Panc1 (cell line): ENCODE measurements at regions not wholly inside any gene's neighbourhood (a gene's known extent, or its start where the extent isn't known, plus 50 kb on each side); places are given as distances from the start of the nearest gene placed in this dataset.

Experiments
- CTCF ChIP-seq: fragments of 450-650 bp; IDR thresholded peaks from 2 replicates; pipeline ENCODE4 v1.5.1; 2017; ENCODE audit warnings: mild to moderate bottlenecking
- SIN3A ChIP-seq: IDR thresholded peaks from 2 replicates; pipeline ENCODE4 v1.6.1; 2012; ENCODE audit warnings: low read depth, mild to moderate bottlenecking, low read length, moderate library complexity, borderline replicate concordance; ENCODE audit not compliant: insufficient read depth

- no peak for TF ChIP-seq CTCF
- no peak for TF ChIP-seq SIN3A
Measured at GRCh38 chr4:103786593-103786992, 66.8 kb upstream of the TACR3 start.
